Dendritic cell treated with granulocyte-macrophage colony-stimulating factor and Interleukin-4, amounts not matched to agents 40 ng/mL and 50 ng/mL, for 4 days (primary cell): ENCODE measurements at regions not wholly inside any gene's neighbourhood (a gene's known extent, or its start where the extent isn't known, plus 50 kb on each side); places are given as distances from the start of the nearest gene placed in this dataset.

ENCODE experiments used
- H3K27ac Mint-ChIP-seq: one replicate; pipeline ENCODE4 v1.8.0; 2022; ENCODE audit warnings: mild to moderate bottlenecking, mixed read lengths
- H3K27me3 Mint-ChIP-seq: one replicate; pipeline ENCODE4 v1.8.0; 2022; ENCODE audit warnings: mild to moderate bottlenecking, mixed read lengths
- H3K36me3 Mint-ChIP-seq: one replicate; pipeline ENCODE4 v1.8.0; 2022; ENCODE audit warnings: low read depth, mixed read lengths
- H3K4me1 Mint-ChIP-seq: one replicate; pipeline ENCODE4 v1.8.0; 2022; ENCODE audit warnings: low read depth, mixed read lengths
- H3K4me3 Mint-ChIP-seq: one replicate; pipeline ENCODE4 v1.8.0; 2022; ENCODE audit warnings: mild to moderate bottlenecking, moderate library complexity, mixed read lengths
- H3K9me3 Mint-ChIP-seq: one replicate; pipeline ENCODE4 v1.8.0; 2022; ENCODE audit warnings: mixed read lengths
- intact Hi-C: fragments of 100-400 bp; cut with micrococcal nuclease; formaldehyde crosslinking; loops from one replicate; pipeline ENCODE4 v1.15.0; 2022

DNA sequence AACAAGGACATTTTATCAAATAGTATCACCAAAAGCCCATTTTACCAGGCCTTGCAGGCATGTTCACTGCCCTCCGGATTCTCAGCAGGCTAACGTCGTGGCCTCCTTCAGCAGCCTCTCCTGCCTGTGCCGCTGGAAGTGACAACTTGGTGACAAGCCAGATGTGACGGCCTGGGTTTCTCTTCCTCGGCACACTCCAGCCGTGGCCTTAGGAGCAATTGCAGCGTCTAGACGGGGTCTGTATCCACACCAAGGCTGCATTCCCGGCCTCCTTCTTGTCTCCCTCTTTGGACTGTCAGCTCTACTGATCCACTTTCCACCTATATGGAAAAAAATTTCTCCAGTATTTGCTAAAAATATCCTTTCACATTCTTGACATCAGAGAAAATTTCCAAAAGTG is 145.3 kb upstream of the MGMT start:
- Mint-ChIP-seq H3K27ac (no peak overlapping the region), H3K9me3 (no peaks in the 10 kb centered on the region), H3K4me3 (no peak overlapping the region), H3K36me3 (no peaks in the 10 kb centered on the region), H3K27me3 (peaks cover 2% of the 10 kb centered on the region), H3K4me1 (no peaks in the 10 kb centered on the region)
- intact Hi-C loops = no loop called here

DNA sequence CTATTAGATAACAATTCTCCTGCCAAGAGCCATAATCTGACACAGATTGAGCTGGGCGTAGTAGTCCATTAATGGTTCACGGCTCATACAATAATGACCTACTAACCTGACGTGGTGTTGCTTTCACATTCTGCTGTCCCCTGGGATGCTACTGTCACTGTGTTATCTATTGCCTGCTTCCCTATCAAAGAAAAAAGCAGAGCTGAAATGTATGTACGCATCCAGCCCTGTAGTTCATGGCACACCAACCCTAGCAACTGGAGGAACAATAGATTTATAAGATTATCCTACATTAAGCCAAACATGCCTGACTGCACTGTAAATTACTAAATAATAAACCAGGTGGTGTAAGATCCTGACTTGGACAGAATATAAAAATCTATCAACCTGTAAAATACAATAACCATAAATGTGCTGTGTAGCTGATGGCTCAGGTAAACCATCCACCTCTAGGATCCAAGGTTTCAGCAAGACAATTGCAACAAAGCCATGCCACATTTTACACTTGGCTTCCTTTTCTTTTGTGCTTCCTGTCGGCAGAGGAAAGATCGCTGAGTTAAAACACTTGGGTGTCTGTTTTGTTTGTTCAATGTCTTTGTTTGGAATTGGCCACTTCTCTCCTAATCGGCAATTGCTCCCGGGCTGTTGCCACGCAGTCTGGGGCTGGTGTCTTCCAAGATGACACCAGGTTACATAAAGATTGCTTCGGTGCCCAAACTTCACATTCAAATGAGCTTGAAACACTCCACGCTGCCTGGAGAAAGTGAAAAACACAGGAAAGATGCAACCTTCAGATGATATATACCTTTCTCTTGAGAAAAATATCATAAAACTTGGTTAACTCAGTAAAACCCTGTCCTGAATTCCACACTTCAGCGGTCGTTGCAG is 143.9 kb upstream of the MGMT start:
- Mint-ChIP-seq H3K36me3 (no peaks in the 10 kb centered on the region), H3K4me3 (no peak overlapping the region), H3K27me3 (peaks cover 2% of the 10 kb centered on the region), H3K27ac (no peak overlapping the region), H3K9me3 (no peaks in the 10 kb centered on the region), H3K4me1 (no peaks in the 10 kb centered on the region)
- intact Hi-C loops = no loop called here

GRCh38 chr10:129323879-129324278 is 143.2 kb upstream of the MGMT start:
- Mint-ChIP-seq H3K36me3 (no peaks in the 10 kb centered on the region), H3K27me3 (peaks cover 2% of the 10 kb centered on the region), H3K4me3 (no peak overlapping the region), H3K4me1 (no peaks in the 10 kb centered on the region), H3K27ac (no peak overlapping the region), H3K9me3 (no peaks in the 10 kb centered on the region)
- intact Hi-C loops = no loop called here

GRCh38 chr10:129325893-129326292 is 141.1 kb upstream of the MGMT start:
- Mint-ChIP-seq H3K4me3 (no peak overlapping the region), H3K9me3 (no peaks in the 10 kb centered on the region), H3K27ac (no peak overlapping the region), H3K4me1 (no peaks in the 10 kb centered on the region), H3K36me3 (no peaks in the 10 kb centered on the region), H3K27me3 (peaks cover 4% of the 10 kb centered on the region)
- intact Hi-C loops = no loop called here

DNA sequence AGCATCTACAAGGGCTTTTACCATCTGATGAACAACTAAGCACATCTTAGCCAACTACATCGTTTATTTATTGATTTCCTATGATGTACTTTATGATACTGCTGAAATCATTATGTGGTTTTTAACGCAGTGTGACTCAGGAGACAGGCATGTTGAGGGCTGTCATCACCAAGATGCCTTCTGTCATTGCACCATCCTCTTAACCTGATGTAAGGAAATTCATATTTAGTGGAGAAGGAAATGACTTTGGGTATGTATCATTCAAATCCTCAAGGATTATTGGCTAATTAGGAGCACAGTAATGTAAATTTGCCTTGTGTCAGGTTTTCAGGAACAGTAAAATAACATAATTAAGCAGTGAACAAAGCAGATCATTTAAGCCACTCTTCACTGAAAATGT is 138.5 kb upstream of the MGMT start:
- intact Hi-C loops = no loop called here
- peaks cover 17% of the 10 kb centered on the region for H3K27me3 Mint-ChIP-seq
- H3K4me3 Mint-ChIP-seq = no peak overlapping the region
- no peaks in the 10 kb centered on the region for H3K36me3 Mint-ChIP-seq
- H3K4me1 Mint-ChIP-seq = no peaks in the 10 kb centered on the region
- no peaks in the 10 kb centered on the region for H3K9me3 Mint-ChIP-seq
- H3K27ac Mint-ChIP-seq = no peak overlapping the region

DNA sequence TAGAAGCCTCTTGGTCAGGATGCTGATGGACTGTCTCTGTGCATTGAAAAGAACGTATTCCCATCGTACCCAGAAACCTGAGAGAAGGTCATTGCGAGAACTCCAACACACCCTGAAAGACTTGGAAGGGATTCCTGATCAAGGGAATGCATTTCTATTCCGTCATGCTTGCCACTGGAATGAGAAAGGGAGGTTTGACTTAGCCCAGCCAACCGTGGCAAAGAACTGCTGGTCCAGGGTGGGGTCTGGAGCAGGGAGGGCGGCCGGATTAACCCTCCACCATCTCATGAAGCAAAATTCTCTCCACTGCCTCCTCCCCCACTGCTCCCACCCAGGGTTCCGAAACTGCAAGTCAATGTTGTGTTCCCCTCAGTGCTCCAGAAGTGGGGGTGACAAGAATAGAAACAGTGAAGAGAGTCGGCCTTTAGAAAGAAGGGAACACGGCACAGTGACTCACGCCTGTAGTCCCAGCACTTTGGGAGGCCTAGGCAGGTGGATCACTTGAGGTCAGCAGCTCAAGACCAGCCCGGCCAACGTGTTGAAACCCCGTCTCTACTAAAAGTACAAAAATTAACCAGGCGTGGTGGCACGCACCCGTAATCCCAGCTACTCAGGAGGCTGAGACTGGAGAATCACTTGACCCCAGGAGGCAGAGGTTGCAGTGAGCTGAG is 137.5 kb upstream of the MGMT start:
- intact Hi-C loops = loop anchor here (5.0 kb wide), 1 partner anchor 297 kb away; no protein-coding TSS in a partner anchor
- no peak overlapping the region for H3K27ac Mint-ChIP-seq
- peaks cover 24% of the 10 kb centered on the region for H3K27me3 Mint-ChIP-seq
- H3K9me3 Mint-ChIP-seq = no peaks in the 10 kb centered on the region
- no peak overlapping the region for H3K4me3 Mint-ChIP-seq
- H3K4me1 Mint-ChIP-seq = no peaks in the 10 kb centered on the region
- no peaks in the 10 kb centered on the region for H3K36me3 Mint-ChIP-seq

- H3K36me3 Mint-ChIP-seq = no peaks in the 10 kb centered on the region
Measured at GRCh38 chr10:129330211-129330610, 136.8 kb upstream of the MGMT start.

GRCh38 chr10:129331207-129331838 is 135.7 kb upstream of the MGMT start:
- no peaks in the 10 kb centered on the region for H3K36me3 Mint-ChIP-seq
- peaks cover 22% of the 10 kb centered on the region for H3K27me3 Mint-ChIP-seq
- H3K27ac Mint-ChIP-seq = no peak overlapping the region
- no peaks in the 10 kb centered on the region for H3K9me3 Mint-ChIP-seq
- H3K4me3 Mint-ChIP-seq = no peak overlapping the region
- intact Hi-C loops = loop anchor here (5.0 kb wide), 1 partner anchor 299 kb away; no protein-coding TSS in a partner anchor
- H3K4me1 Mint-ChIP-seq = no peaks in the 10 kb centered on the region

More at GRCh38 chr10:129330211-129330610, 136.8 kb upstream of the MGMT start:
- Mint-ChIP-seq H3K27ac (no peak overlapping the region), H3K27me3 (peaks cover 24% of the 10 kb centered on the region), H3K4me1 (no peaks in the 10 kb centered on the region), H3K9me3 (no peaks in the 10 kb centered on the region), H3K4me3 (no peak overlapping the region)
- intact Hi-C loops = loop anchor here (5.0 kb wide), 1 partner anchor 298 kb away; no protein-coding TSS in a partner anchor

GRCh38 chr10:129331839-129332220 is 135.2 kb upstream of the MGMT start:
- H3K9me3 Mint-ChIP-seq = no peaks in the 10 kb centered on the region
- no peak overlapping the region for H3K27ac Mint-ChIP-seq

GRCh38 chr10:129332476-129332875 is 134.6 kb upstream of the MGMT start:
- intact Hi-C loops = loop anchor here (5.0 kb wide), 1 partner anchor 300 kb away; no protein-coding TSS in a partner anchor
- H3K4me3 Mint-ChIP-seq = no peak overlapping the region

More at GRCh38 chr10:129331839-129332220, 135.2 kb upstream of the MGMT start:
- intact Hi-C loops = loop anchor here (5.0 kb wide), 1 partner anchor 300 kb away; no protein-coding TSS in a partner anchor
- Mint-ChIP-seq H3K36me3 (no peaks in the 10 kb centered on the region), H3K4me3 (no peak overlapping the region), H3K27me3 (peaks cover 22% of the 10 kb centered on the region), H3K4me1 (no peaks in the 10 kb centered on the region)

DNA sequence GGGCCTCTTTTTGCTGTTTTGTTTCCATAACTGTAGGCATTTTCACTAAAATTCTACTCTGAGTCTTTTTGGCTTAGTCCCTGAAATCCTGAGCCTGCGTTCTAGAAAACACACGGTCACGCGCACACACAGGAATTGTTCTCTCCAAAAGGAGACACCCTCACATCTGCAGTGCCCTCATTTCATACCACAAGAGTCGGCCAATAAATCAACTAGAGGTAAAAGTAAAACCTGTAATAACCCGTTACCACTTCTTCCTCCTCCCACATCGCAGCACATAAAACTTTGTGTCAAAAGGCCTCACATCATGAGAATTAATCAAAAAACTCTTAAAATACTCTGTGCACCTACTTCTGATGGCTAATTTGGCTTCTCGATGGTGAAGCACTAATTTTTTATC is 133.3 kb upstream of the MGMT start:
- H3K27me3 Mint-ChIP-seq = peaks cover 22% of the 10 kb centered on the region
- no peaks in the 10 kb centered on the region for H3K4me1 Mint-ChIP-seq
- H3K4me3 Mint-ChIP-seq = no peak overlapping the region
- H3K36me3 Mint-ChIP-seq = no peaks in the 10 kb centered on the region
- intact Hi-C loops = loop anchor here (5.0 kb wide), 1 partner anchor 301 kb away; no protein-coding TSS in a partner anchor
- no peak overlapping the region for H3K27ac Mint-ChIP-seq
- H3K9me3 Mint-ChIP-seq = no peaks in the 10 kb centered on the region

More at GRCh38 chr10:129332476-129332875, 134.6 kb upstream of the MGMT start:
- H3K36me3 Mint-ChIP-seq = no peaks in the 10 kb centered on the region
- no peaks in the 10 kb centered on the region for H3K4me1 Mint-ChIP-seq
- H3K9me3 Mint-ChIP-seq = no peaks in the 10 kb centered on the region
- no peak overlapping the region for H3K27ac Mint-ChIP-seq
- peaks cover 22% of the 10 kb centered on the region for H3K27me3 Mint-ChIP-seq

- H3K9me3 Mint-ChIP-seq = no peaks in the 10 kb centered on the region
- no peak overlapping the region for H3K4me3 Mint-ChIP-seq
- intact Hi-C loops = loop anchor here (5.0 kb wide), 1 partner anchor 302 kb away; no protein-coding TSS in a partner anchor
- peaks cover 22% of the 10 kb centered on the region for H3K27me3 Mint-ChIP-seq
- H3K4me1 Mint-ChIP-seq = no peaks in the 10 kb centered on the region
- H3K27ac Mint-ChIP-seq = no peak overlapping the region
- no peaks in the 10 kb centered on the region for H3K36me3 Mint-ChIP-seq
Measured at GRCh38 chr10:129334266-129334665, 132.8 kb upstream of the MGMT start.

DNA sequence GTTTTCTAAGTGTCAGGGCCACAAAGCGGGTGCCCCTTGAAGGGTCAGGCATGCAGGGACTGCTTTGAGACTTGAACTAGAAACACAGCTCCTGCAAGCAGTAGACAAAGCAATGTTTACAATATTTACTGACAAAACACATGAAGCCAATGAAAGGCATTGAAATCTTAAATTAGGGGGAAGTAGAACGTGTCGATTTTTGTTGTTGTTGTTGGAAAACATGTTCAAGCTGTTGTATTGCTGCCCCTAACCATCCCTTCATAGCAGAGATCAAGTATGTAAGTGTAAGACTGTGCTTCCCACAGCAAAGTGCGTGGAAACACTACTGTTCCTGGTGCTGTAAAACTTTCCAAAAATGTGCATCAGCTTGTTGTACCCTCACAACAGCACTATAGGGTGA is 131.6 kb upstream of the MGMT start:
- no peak overlapping the region for H3K4me3 Mint-ChIP-seq
- no peak overlapping the region for H3K27ac Mint-ChIP-seq
- H3K36me3 Mint-ChIP-seq = no peaks in the 10 kb centered on the region
- peaks cover 21% of the 10 kb centered on the region for H3K27me3 Mint-ChIP-seq
- H3K4me1 Mint-ChIP-seq = no peaks in the 10 kb centered on the region
- no peaks in the 10 kb centered on the region for H3K9me3 Mint-ChIP-seq
- intact Hi-C loops = no loop called here

DNA sequence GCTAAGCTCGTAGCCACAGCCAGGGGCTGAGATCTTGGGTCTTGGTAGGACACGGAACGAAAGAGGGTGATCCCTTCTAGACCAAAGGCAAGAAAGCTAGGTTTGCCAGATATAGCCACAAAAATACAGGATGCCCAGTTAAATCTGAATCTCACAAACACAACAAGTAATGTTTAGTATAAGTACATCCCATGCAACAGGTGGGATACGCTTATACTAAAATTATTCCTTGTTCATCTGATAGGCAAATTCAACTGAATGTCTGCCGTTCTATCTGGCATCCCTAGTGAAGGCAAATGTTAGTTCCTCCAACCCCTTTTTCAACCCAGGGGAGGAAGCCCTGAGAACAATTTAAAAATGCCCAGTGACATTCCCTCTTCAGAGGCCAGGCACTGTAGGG is 131.1 kb upstream of the MGMT start:
- H3K27ac Mint-ChIP-seq = no peak overlapping the region

More for the DNA sequence above, 131.1 kb upstream of the MGMT start:
- H3K36me3 Mint-ChIP-seq = no peaks in the 10 kb centered on the region
- H3K4me1 Mint-ChIP-seq = no peaks in the 10 kb centered on the region
- H3K9me3 Mint-ChIP-seq = no peaks in the 10 kb centered on the region
- H3K4me3 Mint-ChIP-seq = no peak overlapping the region
- intact Hi-C loops = no loop called here
- H3K27me3 Mint-ChIP-seq = peaks cover 20% of the 10 kb centered on the region
